GM12891 (cell line): ENCODE measurements at regions not wholly inside any gene's neighbourhood (a gene's known extent, or its start where the extent isn't known, plus 50 kb on each side); places are given as distances from the start of the nearest gene placed in this dataset.

Experiments
- PAX5 ChIP-seq: IDR thresholded peaks from 2 replicates; pipeline ENCODE4 v1.6.1; 2011; ENCODE audit warnings: low read length, moderate library complexity, mild to moderate bottlenecking; ENCODE audit not compliant: insufficient read depth, severe bottlenecking
- POLR2A ChIP-seq: IDR thresholded peaks from 2 replicates; pipeline ENCODE4 v1.6.1; 2011; ENCODE audit warnings: low read depth, low read length, control low read depth
- POLR2AphosphoS5 ChIP-seq: IDR thresholded peaks from 2 replicates; pipeline ENCODE4 v1.6.1; 2011; ENCODE audit warnings: low read depth, low read length, control low read depth
- POU2F2 ChIP-seq: IDR thresholded peaks from 2 replicates; pipeline ENCODE4 v1.6.1; 2011; ENCODE audit warnings: low read depth, mild to moderate bottlenecking, control low read depth, low read length, moderate library complexity
- SPI1 ChIP-seq: IDR thresholded peaks from 2 replicates; pipeline ENCODE4 v1.6.1; 2011; ENCODE audit warnings: low read depth, low read length, control low read depth
- TAF1 ChIP-seq: IDR thresholded peaks from 2 replicates; pipeline ENCODE4 v1.6.1; 2011; ENCODE audit warnings: low read depth, low read length, control low read depth

- TF ChIP-seq POLR2A (no peak), TAF1 (no peak), POLR2AphosphoS5 (no peak), PAX5 (no peak), SPI1 (no peak), POU2F2 (no peak)
Observed at GRCh38 chr7:106166651-106167342, 54.7 kb upstream of the SYPL1 start.
